GM18861 (cell line): ENCODE measurements at regions not wholly inside any gene's neighbourhood (a gene's known extent, or its start where the extent isn't known, plus 50 kb on each side); places are given as distances from the start of the nearest gene placed in this dataset.
"Not testable (repeated sequence)": the region's sequence is repeated elsewhere in the genome, so short reads cannot be mapped to it uniquely, and the experiment has no call there.

Experiments
- ATAC-seq: cut with Tn5 transposase; IDR thresholded peaks from one replicate; pipeline ENCODE4 v1.9.1; 2021; ENCODE audit not compliant: unreplicated experiment

DNA sequence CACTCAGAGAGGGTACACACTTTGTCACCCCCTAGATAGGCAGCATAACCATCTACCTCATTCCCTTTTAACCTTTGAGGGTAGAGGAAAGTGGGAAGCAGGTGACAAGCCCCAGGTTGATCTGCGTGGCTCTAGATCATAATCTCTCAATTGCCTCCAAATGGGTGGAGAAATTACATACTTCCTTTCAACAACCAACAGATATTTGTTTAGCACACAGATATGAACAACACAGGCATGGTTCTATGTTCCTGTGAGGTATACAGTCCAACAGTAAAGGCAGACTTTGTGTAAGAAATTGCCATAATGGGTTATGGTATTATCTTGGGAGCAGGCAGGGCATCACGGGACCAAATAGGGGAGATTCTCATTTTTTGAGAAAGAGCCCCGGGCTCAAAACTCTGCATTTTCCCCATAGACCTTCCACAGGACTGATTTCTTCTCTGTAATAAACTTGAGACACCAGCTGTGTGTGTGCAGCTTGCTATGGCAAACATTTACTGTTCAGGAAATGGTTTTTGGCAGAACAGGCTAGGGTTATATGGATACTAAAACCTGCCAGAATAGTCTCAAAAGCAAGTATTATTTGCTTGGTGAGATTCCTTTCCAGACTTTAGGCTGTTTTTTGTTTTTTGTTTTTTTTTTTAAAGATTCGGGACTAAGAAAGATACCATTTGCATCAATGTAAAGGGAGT, 126.2 kb downstream of the CD164 start:
- no peak for ATAC-seq

GRCh38 chr6:109255087-109255486, 127.2 kb downstream of the CD164 start:
- ATAC-seq: no peak

GRCh38 chr6:109253366-109253765, 128.9 kb downstream of the CD164 start:
- no peak for ATAC-seq

DNA sequence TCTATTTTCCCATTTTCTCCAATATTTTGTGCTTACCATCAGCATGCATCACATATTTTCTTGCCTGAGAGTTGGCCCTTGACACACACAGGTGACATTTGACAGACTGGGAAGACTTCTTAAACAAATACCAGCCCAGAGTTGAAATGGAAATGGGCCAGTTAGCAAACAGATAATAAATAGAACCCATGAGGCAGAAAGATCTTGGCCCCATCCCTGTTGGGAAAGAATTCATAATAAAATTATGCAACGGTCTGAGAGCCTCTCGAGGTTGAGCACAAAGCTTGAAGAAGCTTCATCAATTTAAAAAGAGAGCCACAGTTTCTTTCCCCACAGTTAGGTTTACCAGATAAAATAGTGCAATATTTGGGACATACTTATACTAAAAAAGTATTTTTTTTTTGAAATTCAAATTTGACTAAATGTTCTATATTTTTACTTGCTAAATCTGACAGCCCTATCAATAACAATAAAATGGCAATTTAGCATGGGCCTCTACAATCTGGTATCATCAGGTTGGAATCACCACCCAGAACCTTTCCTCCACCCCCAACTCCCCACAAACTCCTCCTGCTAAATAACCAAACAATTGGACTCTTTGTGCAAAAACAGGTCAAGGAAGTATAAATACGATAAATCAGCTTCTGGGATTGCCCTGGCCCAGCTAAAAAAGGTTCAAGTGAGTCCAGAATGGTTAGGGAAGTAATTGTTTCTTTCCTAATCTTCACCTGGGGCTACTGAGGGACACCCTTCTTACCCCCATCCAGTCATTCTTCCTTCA, 129.8 kb downstream of the CD164 start:
- ATAC-seq: no peak

DNA sequence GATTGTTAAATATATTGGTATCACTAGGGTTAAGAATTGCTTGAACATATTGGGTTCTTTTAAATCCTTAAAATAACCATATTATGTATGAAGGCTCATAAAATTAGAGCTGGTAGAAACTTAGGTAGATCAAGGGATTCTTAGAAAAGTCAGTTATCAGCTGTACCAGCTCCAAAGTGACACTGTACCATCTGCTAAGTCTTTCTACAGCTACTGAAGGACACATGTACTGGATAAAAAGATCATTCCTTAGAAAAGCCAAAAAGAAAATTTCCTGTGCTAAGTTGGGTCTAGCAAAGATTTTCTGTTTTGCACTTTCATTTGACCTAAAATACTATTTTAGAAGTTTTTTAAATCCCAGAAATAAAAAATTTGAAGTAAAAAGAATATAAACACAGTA, 130.4 kb downstream of the CD164 start:
- ATAC-seq: no peak

GRCh38 chr6:109250544-109251156, 131.6 kb downstream of the CD164 start:
- ATAC-seq: not testable (repeated sequence)

GRCh38 chr6:109243863-109244825, 138.1 kb downstream of the CD164 start:
- no peak for ATAC-seq

GRCh38 chr6:109242925-109243324, 139.3 kb downstream of the CD164 start:
- ATAC-seq: no peak

DNA sequence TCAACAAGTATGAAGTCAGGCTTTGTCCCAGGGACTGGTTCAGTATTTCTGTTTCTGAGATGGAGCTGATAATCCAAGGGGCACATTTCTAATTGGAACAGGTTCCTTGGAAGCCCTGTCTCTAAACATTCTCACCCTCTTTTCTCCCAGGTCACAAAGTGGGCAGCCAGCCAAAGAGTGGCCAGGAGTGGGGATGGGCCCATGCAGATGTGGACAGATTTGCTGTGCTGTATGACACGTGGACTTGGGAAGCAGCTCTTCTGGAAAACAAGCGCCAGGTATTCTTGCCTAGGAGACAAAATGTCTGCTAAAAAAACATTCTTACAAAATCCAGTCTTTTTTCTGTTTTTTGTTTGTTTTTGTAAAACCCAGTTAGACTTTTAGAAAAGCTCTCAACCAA, 140.2 kb downstream of the CD164 start:
- ATAC-seq: no peak

- no peak for ATAC-seq
These were observed 141.1 kb downstream of the CD164 start for GRCh38 chr6:109241199-109241598.

- no peak for ATAC-seq
These were observed 141.7 kb downstream of the CD164 start for GRCh38 chr6:109240370-109241084.

- no peak for ATAC-seq
These were observed 142.5 kb downstream of the CD164 start for GRCh38 chr6:109239651-109240321.

DNA sequence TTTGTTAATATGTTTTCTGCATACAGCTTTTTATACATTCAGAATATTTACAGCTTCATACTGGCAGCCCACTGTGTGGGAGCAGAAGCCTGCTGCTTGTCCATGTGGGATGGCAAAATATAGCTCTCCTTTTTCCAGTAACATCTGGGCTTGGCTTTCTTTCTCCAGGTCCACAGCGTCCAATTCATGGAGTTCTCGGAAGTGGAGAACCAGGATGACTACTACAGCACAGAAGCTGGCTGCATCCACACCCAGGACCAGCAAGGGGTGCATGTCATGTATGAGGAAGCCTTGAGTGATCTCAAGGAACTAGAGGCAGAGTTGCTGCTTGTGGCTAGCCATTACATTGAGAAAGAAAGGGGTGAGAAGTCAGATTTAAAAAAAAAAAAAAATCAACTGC, 143.1 kb downstream of the CD164 start:
- ATAC-seq: no peak

DNA sequence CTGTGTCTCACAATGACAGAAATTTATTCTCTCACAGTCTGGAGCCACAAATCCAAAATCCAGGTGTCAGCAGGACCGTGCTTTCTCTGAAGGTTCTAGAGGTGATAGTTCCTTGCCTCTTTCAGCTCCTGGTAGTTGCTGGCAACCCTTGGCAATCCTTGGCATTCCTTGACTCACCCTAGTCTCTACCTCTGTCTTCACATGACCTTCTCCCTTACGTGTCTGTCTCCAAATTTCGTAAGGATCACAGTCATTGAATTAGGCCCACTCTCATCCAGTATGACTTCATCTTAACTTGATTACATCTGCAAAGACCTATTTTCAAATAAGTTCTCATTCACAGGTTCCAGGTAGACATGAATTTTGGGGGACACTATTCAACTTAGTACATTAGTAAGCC, 143.1 kb downstream of the CEP57L1 start:
- ATAC-seq: no peak

GRCh38 chr6:109237986-109238329, 142.7 kb downstream of the CEP57L1 start:
- ATAC-seq: no peak

GRCh38 chr6:109237077-109237985, 142.0 kb downstream of the CEP57L1 start:
- ATAC-seq: no peak

GRCh38 chr6:109236115-109237076, 141.1 kb downstream of the CEP57L1 start:
- ATAC-seq: no peak
